GM12878 (cell line): ENCODE measurements at regions not wholly inside any gene's neighbourhood (a gene's known extent, or its start where the extent isn't known, plus 50 kb on each side); places are given as distances from the start of the nearest gene placed in this dataset.
A peak's percentile ranks its signal among the peaks of the same experiment; 100 is the strongest.

ENCODE experiments used
- ATAC-seq: fragments of 200-7000 bp; cut with Tn5 transposase; 3 replicates; pipeline ENCODE4 v1.9.1; 2020; ENCODE audit warnings: mild to moderate bottlenecking, moderate library complexity
- BruUV-seq: library from RNA; stranded (reverse); fragments of 400-500 nt; replicated peaks from 2 replicates; lab custom pipeline; 2021; lab: Mats Ljungman, UMichigan
- CTCF ChIA-PET: fragments of 300-600 bp; sonication (Branson Sonifier 250); formaldehyde crosslinking; extraction: SDS; loops from one replicate; lab custom pipeline; 2021; ENCODE audit warnings: inconsistent platforms; lab: Yijun Ruan, JAX
- POLR2A ChIA-PET: fragments of 350-600 bp; formaldehyde crosslinking; extraction: SDS; loops from one replicate; lab custom pipeline; 2021; ENCODE audit warnings: inconsistent platforms; lab: Charles Lee
- RAD21 ChIA-PET: fragments of 300-600 bp; sonication (Branson Sonifier 250); formaldehyde crosslinking; loops from one replicate; lab custom pipeline; 2023; ENCODE audit warnings: antibody characterized with exemption; ENCODE audit not compliant: unreplicated experiment; lab: Charles Lee
- SMC1A ChIA-PET: fragments of 300-600 bp; sonication (Branson Sonifier 250); formaldehyde crosslinking; loops from one replicate; lab custom pipeline; 2023; ENCODE audit not compliant: unreplicated experiment, uncharacterized antibody; lab: Charles Lee
- DNase-seq: peaks from one replicate; pipeline ENCODE4 v3.0.0-alpha.2; 2011; ENCODE audit warnings: low read depth, low spot score
- FAIRE-seq: peaks from 3 replicates; lab custom pipeline; 2011; peaks lifted over from hg19 to GRCh38; lab: Jason Lieb, UNC
- H2AFZ ChIP-seq: 2 replicates; pipeline ENCODE4 v1.6.0; 2011; ENCODE audit warnings: low read depth, low read length, control low read depth; ENCODE audit not compliant: control insufficient read depth
- H3K27ac ChIP-seq: 2 replicates; pipeline ENCODE4 v1.5.1; 2011; ENCODE audit warnings: control low read depth; ENCODE audit not compliant: control insufficient read depth, insufficient read depth
- H3K27me3 ChIP-seq, 2 experiments: replicated peaks in 1 of 2; 2 replicates each; pipeline versions ENCODE4 v1.6.0 to v1.6.1; 2011; ENCODE audit warnings: low read length in 1 of 2; ENCODE audit not compliant: control insufficient read depth in 2 of 2, insufficient read depth in 2 of 2
- H3K36me3 ChIP-seq, 2 experiments: 2 replicates each; pipeline ENCODE4 v1.5.1; 2011; ENCODE audit warnings: low read length in 1 of 2; ENCODE audit not compliant: control insufficient read depth in 2 of 2, insufficient read depth in 2 of 2
- H3K4me1 ChIP-seq: 2 replicates; pipeline ENCODE4 v1.6.1; 2011; ENCODE audit warnings: mild to moderate bottlenecking, low read length, moderate library complexity, mixed read lengths; ENCODE audit not compliant: control insufficient read depth, insufficient read depth
- H3K4me2 ChIP-seq: 2 replicates; pipeline ENCODE4 v1.6.0; 2011; ENCODE audit warnings: control low read depth; ENCODE audit not compliant: control insufficient read depth, insufficient read depth
- H3K4me3 ChIP-seq: fragments of 200-600 bp; sonication (generic); 2 replicates; pipeline ENCODE4 v1.5.1; 2016
- H3K79me2 ChIP-seq: 2 replicates; pipeline ENCODE4 v1.6.0; 2011; ENCODE audit warnings: low read length; ENCODE audit not compliant: control insufficient read depth, insufficient read depth
- H3K9ac ChIP-seq: 2 replicates; pipeline ENCODE4 v1.8.0; 2011; ENCODE audit warnings: low read length, control low read depth, mixed read lengths; ENCODE audit not compliant: control insufficient read depth, insufficient read depth
- H3K9me3 ChIP-seq: replicated peaks from 3 replicates; pipeline ENCODE4 v1.5.1; 2011; ENCODE audit warnings: mild to moderate bottlenecking, low read length; ENCODE audit not compliant: control insufficient read depth, insufficient read depth
- H4K20me1 ChIP-seq: 2 replicates; pipeline ENCODE4 v1.6.0; 2011; ENCODE audit not compliant: control insufficient read depth, insufficient read depth
- GATAD2B ChIP-seq: fragments of 450-650 bp; conservative IDR thresholded peaks from 2 replicates; pipeline ENCODE4 v1.6.1; 2017; ENCODE audit warnings: low read depth, mild to moderate bottlenecking, moderate library complexity
- RAD21 ChIP-seq: IDR thresholded peaks from 2 replicates; pipeline ENCODE4 v1.6.1; 2011; ENCODE audit warnings: mild to moderate bottlenecking, low read depth, low read length, moderate library complexity; ENCODE audit not compliant: insufficient read depth
- WGBS: methylation state at CpG from one replicate; pipeline ENCODE4 v1.1.6; 2016; ENCODE audit warnings: low lambda C conversion rate; ENCODE audit not compliant: insufficient replicate concordance, insufficient coverage; ENCODE audit errors: missing lambda C conversion rate; 5-methylcytosine and 5-hydroxymethylcytosine counted together
- in situ Hi-C: fragments of 300-500 bp; cut with MboI; formaldehyde crosslinking; loops from 9 replicates; pipeline ENCODE4 v1.14.3; 2018; ENCODE audit warnings: mixed read lengths
- intact Hi-C: fragments of 100-400 bp; cut with micrococcal nuclease; formaldehyde crosslinking; loops from one replicate; pipeline ENCODE4 v1.14.2; 2022; ENCODE audit not compliant: unreplicated experiment

DNA sequence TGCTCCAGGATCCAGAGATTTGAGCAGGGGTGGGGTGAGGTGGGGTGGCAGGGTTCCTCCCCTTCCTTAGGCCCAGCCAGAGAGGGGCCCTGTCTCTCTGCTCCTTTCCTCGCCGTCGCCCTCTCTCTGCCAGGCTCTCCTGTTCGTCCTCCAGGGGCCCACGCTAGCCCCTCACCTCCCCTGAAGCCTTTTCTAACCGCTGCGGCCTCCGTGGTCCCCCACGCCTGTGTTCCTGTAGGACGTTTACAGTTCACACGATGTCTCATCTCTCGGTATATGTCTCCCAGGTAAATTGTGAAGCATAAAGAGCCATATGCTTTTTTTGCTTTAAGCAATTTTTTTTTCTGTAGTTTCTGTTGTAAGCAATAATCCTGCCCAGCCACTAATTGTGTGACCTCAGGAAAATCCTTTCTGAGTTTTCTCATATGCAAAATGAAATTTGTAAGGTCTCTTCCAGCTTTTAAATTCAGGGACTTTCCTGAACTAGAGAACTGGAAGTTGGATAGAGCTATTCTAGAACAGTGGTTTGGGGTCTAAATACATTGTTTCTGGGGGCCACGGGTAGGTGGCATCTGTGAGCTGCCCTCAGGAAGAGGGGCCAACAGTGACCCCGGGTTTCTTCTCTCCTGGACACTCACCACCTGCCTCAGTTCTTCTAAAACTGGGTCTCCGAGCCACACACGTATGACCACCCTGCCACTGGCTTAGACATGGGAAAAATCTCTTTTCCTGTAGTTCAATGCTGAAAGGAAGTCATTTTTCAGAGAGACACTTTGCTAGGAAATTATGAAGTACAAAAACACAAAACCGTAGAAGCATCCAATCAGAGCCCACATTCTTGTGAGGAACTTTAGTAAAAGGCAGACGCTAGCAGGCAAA lies 50.2 kb upstream of the ZNF366 start:
- Histone ChIP-seq H2AFZ (peak overlapping the region; percentile 25), H3K27ac (no peak overlapping the region), H3K4me2 (peak overlapping the region; percentile 61), H4K20me1 (no peaks in the 10 kb centered on the region), H3K9ac (no peak overlapping the region; the same call in 1 of the 2 replicates), H3K27me3 (no peaks in the 10 kb centered on the region; a peak in 1 of 4 replicates), H3K79me2 (no peaks in the 10 kb centered on the region), H3K36me3 (no peaks in the 10 kb centered on the region), H3K9me3 (no peaks in the 10 kb centered on the region; the same call in 2 of the 3 replicates), H3K4me1 (peaks cover 3% of the 10 kb centered on the region), H3K4me3 (no peak overlapping the region; the same call in 1 of the 2 replicates)
- 39% methylated on average over 18 of the region's 18 CpGs for WGBS
- ChIA-PET CTCF (interaction anchor here (0.6 to 1.7 kb wide), 2 partner anchors 81 to 192 kb away, joined by 3 read pairs; no protein-coding TSS in a partner anchor), POLR2A (no interaction called here), RAD21 (no interaction called here), SMC1A (interaction anchor here (1.4 to 1.7 kb wide), 2 partner anchors 19 to 261 kb away, joined by 4 read pairs; no protein-coding TSS in a partner anchor)
- ATAC-seq (no peak), FAIRE-seq (no peak), DNase-seq (no peak)
- intact Hi-C loops (no loop called here), in situ Hi-C loops (no loop called here)
- TF ChIP-seq RAD21, result peak; percentile 21; the same call in 1 of the 2 replicates
- no peak for TF ChIP-seq GATAD2B
- BruUV-seq, result no TSS peak
